Hematopoietic multipotent progenitor cell treated with erythropoietin and hydrocortisone succinate and interleukin-3 and kit ligand, for 6 days (in vitro differentiated cells): ENCODE measurements at regions not wholly inside any gene's neighbourhood (a gene's known extent, or its start where the extent isn't known, plus 50 kb on each side); places are given as distances from the start of the nearest gene placed in this dataset.

Experiments used
- DNase-seq: peaks from one replicate; pipeline ENCODE4 v3.0.0-alpha.2; 2015

GRCh38 chr15:66832664-66833063 lies 130.6 kb downstream of the SMAD6 start:
- peak; percentile 78 for DNase-seq

- DNase-seq = no peak
Observed at GRCh38 chr15:66833371-66833770, 131.3 kb downstream of the SMAD6 start.

GRCh38 chr15:66833803-66834202 lies 131.8 kb downstream of the SMAD6 start:
- no peak for DNase-seq

GRCh38 chr15:66834881-66835878 lies 133.1 kb downstream of the SMAD6 start:
- DNase-seq = no peak

GRCh38 chr15:66836231-66837030 lies 134.4 kb downstream of the SMAD6 start:
- DNase-seq = no peak

GRCh38 chr15:66838202-66838601 lies 136.2 kb downstream of the SMAD6 start:
- no peak for DNase-seq

GRCh38 chr15:66838671-66839239 lies 136.7 kb downstream of the SMAD6 start:
- peak; percentile 66 for DNase-seq

GRCh38 chr15:66839506-66840112 lies 137.6 kb downstream of the SMAD6 start:
- DNase-seq = peak; percentile 25

- DNase-seq = peak; percentile 65
Observed at GRCh38 chr15:66840615-66841390, 138.8 kb downstream of the SMAD6 start.

- DNase-seq = peak; percentile 54
Observed at GRCh38 chr15:66841953-66842681, 140.1 kb downstream of the SMAD6 start.

GRCh38 chr15:66842710-66843441 lies 140.8 kb downstream of the SMAD6 start:
- peak; percentile 67 for DNase-seq

GRCh38 chr15:66843581-66843980 lies 141.5 kb downstream of the SMAD6 start:
- no peak for DNase-seq

GRCh38 chr15:66844041-66844746 lies 142.2 kb downstream of the SMAD6 start:
- DNase-seq = no peak

GRCh38 chr15:66844747-66845145 lies 142.7 kb downstream of the SMAD6 start:
- DNase-seq = no peak

GRCh38 chr15:66845266-66845785 lies 143.3 kb downstream of the SMAD6 start:
- no peak for DNase-seq

- DNase-seq = no peak
Observed at GRCh38 chr15:66846031-66846430, 144.0 kb downstream of the SMAD6 start.

- DNase-seq = no peak
Observed at GRCh38 chr15:66846811-66847210, 144.8 kb downstream of the SMAD6 start.

- no peak for DNase-seq
Observed at GRCh38 chr15:66847565-66847991, 145.5 kb downstream of the SMAD6 start.

GRCh38 chr15:66848116-66848515 lies 146.1 kb downstream of the SMAD6 start:
- no peak for DNase-seq
